EH (cell line): ENCODE measurements at regions not wholly inside any gene's neighbourhood (a gene's known extent, or its start where the extent isn't known, plus 50 kb on each side); places are given as distances from the start of the nearest gene placed in this dataset.

Experiments
- DNase-seq: peaks from one replicate; pipeline ENCODE4 v3.0.0-alpha.2; 2015; ENCODE audit warnings: low read depth

GRCh38 chr6:91366781-91367180 lies 779.9 kb upstream of the MAP3K7 start:
- DNase-seq: no peak

DNA sequence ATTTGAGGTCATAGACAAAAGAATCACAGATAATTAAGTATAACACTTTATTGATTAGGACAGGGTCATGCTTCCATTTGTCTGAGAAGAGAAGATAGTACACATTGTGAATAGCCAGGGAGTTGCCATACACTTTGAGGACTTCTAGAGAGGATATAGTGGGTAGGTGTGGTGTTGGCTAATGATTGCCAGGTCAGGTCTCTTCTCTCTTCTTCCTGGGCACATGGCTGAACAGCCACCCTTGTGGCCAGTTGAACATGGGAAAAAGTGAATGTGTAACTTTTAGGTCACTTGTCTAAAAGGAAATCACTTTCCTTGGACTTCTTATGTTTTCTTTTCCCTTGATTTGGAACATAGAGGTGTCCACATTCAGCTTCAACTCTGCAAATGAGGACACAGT lies 772.1 kb upstream of the MAP3K7 start:
- no peak for DNase-seq

DNA sequence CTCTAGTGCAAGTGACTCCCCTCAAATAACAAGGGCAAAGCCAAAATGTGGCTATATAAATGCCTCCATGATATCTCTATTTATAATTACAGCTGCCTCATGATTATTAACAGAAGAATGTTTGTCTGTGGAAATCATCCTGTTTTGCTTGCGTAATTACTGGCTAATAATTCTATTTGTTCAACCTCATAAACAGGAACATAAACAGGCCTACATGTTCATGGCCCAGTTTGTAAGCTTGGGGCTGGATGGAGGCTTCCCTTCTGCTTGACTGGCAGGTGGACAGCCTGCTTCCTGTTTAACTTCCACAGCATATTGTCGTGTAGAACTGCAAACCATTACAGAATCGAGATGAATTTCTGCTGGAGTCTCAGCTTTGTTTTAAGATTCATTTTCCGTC lies 766.0 kb upstream of the MAP3K7 start:
- DNase-seq: no peak

GRCh38 chr6:91352321-91352720 lies 765.4 kb upstream of the MAP3K7 start:
- DNase-seq: no peak

DNA sequence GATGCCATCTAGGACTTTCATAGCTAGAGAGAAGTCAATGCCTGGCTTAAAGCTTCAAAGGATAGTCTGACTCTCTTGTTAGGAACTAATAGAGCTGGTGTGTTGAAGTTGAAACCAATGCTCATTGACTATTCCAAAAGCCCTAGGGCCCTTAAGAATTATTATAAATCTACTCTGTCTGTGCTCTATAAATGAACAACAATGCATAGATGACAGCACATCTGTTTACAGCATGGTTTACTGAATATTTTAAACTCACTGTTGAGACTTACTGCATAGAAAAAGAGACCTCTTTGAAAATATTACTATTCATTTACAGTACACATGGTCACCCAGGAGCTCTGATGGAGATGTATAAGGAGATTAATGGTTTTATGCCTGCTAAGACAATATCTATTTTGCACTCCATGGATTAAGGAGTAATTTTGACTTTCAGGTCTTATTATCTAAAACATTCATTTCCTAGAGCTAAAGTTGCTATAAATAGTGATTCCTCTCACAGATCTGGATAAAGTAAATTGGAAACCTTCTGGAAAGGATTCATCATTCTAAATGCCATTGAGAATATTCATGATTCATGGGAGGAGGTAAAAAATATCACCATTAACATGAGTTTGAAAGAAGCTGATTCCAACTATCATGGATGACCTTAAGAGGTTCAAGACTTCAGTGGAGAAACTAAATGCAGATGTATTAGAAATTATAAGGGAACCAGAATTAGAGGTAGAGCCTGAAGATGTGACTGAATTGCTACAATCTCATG lies 763.5 kb upstream of the MAP3K7 start:
- DNase-seq: no peak

- no peak for DNase-seq
Observed at GRCh38 chr6:91341473-91341872, 754.6 kb upstream of the MAP3K7 start.

GRCh38 chr6:91340896-91341395 lies 754.1 kb upstream of the MAP3K7 start:
- no peak for DNase-seq

- DNase-seq: no peak
Observed at GRCh38 chr6:91337967-91338366, 751.1 kb upstream of the MAP3K7 start.

DNA sequence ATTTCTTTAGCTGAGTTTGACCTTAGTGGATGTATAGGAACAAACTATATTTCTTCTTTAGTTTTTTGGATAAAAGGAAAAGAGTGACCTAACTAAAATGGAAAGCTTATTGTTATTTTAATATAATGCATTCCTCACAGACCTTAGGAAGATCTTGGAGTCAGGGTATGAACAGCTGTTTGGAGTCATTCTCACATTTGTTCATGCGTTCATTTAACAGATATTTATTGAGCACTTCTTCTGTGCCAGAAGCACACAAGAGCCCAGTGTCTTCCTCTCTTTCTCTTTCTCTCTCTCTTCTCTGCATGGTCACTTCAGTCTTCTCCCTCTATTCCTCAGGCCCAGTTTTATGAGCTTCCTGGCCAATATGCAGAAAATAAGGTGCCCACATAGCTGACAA lies 744.0 kb upstream of the MAP3K7 start:
- no peak for DNase-seq

DNA sequence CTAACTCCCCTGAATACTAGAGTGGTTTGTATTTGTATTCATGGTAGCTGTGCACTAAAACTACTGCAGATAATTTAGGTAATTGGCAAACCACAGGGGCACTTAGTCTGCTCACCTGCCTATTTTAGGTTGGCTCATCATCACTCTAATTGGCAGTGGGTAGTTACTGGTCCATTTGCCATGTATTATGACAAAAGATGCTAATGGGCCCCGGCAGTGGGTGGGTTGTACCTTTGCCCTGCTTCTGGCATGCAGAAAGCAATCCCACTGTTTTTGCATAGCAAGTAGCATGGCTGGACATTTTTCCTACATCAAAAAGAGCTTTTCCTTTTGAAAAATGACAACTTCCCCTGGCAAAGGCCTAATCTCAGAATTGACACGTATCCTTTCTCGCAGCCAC lies 741.4 kb upstream of the MAP3K7 start:
- no peak for DNase-seq

DNA sequence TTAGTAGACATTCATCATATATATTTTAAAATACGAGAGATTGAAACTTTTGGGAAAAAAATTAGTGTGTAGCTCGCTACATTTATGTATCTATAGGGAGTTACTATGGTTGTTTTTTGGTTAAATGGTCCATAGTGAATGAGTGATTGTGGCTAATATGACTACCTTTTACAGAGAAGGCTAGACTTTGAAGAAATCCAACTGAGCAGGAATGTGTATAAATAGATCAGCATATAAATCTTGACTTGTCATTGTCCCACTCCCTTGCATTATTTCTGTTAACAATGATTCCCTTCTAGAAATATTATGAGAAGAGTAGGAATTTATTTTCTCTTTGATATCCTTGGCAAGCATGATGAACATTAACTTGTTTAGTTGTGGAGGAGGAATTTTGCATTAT lies 737.8 kb upstream of the MAP3K7 start:
- no peak for DNase-seq

DNA sequence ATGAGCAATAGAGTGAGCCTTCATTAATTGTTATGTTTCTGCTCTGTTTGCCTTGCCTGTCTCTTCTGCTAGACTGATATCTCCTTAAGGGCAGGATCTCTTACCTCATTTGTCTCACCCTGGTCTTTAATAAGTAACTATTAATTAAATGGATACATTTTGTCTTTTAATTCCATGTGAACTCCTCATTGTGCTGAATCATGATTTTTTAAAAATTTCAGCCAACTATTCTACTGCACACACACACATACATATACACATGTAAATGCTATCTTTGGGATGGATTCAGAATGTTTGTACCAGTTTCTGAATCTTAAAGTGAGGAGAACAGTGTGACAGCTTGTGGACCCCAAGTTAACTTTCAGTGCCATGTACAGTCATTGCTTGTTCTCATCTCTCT lies 731.1 kb upstream of the MAP3K7 start:
- DNase-seq: no peak

- no peak for DNase-seq
Observed at GRCh38 chr6:91317247-91317835, 730.5 kb upstream of the MAP3K7 start.

DNA sequence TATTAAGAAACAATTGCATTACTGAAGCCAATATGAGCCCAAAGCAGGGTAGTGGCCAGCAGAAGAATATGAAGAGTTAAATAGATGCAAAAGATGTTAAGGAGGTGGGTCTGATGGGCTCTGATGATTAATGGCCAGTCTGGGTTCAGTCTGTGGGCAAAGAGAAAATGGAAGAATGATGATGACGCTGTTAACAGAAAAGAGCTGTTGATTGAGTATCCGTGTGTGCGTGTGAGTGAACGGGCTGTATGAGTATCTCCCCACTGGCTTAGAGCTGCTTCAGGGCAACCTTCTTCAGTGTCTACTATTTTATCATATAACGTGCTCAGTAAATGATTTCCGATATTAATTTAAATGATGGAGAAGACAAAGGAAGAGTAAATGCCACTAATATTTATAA lies 723.3 kb upstream of the MAP3K7 start:
- DNase-seq: no peak

DNA sequence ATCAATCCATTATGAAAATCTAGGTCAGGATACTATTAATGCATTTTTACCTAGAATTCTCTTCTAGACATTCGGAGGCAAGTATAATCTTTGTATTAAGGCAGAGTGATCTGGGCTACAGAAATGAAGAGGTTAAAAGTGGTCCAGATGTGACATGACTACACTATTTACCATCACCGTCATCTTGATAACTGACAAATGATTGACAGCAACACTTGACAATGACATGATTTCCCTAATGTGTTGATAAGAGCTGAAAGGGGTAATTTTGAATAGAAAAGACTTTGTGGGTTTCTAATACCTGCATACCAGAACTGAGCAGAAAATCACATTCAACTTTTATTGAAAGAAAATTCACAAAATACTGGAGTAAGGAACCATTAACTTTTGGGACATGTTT lies 718.9 kb upstream of the MAP3K7 start:
- no peak for DNase-seq

- DNase-seq: no peak
Observed at GRCh38 chr6:91304521-91304920, 717.6 kb upstream of the MAP3K7 start.

DNA sequence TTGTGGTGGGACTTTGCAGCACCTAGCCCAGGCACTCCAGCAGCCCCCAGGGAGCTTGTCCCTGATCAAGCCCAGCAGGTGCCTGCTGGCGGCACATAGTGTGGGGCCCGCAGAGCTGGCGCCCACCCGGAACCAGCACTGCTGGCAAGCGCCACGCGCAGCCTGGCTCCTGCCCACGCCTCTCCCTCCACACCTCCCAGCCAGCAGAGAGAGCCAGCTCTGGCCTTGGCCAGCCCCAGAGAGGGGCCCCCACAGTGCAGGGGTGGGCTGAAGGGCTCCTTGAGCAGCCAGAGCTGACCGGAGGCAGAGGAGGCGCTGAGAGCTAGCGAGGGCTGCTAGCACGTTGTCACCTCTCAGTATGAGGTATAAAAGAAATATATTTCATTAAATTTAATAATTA lies 716.5 kb upstream of the MAP3K7 start:
- no peak for DNase-seq

DNA sequence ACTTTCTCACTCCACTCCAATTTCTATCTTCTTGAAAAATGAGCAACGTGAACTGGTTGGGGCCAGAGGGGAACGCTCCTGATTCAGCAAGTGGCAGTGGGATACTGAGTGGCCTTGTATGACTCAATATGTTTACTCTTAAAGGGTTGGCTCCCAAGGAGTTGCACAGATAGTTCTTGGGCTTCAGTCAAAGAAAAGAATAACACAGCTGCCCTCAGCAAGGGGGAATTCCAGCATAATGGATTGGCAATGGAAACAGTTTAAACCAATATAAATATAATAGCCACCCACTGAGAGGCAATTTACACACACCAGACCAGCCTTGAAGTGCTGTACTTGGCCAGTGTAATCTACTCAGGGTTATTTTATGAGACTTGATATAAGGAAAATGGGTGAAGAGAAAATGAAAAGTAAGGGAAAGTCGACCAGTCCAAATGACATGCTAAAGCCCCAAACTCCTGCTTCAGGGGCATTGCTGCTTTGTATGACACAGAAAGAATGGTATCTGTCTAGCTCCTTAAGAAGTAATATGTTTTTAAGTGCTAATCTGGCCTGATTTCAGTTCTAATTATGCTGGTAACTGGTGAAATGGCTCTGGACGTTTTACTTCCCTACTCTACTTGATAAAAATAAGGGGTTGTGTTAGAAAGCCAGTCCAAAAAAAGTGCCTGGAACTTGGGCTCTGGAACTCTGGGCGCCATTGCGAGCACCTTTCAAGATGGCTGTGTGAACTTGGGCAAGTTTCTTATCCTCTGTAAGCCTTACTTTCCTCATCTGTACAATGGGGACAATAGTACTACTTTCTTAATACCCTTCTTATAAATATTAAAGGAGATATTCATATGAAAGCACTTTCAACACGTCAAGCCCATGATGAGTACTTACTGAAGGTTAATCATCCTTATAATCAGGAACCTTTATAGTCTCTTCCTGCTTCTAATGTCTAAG lies 712.9 kb upstream of the MAP3K7 start:
- DNase-seq: no peak

GRCh38 chr6:91298543-91299145 lies 711.8 kb upstream of the MAP3K7 start:
- no peak for DNase-seq

GRCh38 chr6:91293395-91293794 lies 706.5 kb upstream of the MAP3K7 start:
- no peak for DNase-seq

- DNase-seq: no peak
Observed at GRCh38 chr6:91291071-91291470, 704.2 kb upstream of the MAP3K7 start.

DNA sequence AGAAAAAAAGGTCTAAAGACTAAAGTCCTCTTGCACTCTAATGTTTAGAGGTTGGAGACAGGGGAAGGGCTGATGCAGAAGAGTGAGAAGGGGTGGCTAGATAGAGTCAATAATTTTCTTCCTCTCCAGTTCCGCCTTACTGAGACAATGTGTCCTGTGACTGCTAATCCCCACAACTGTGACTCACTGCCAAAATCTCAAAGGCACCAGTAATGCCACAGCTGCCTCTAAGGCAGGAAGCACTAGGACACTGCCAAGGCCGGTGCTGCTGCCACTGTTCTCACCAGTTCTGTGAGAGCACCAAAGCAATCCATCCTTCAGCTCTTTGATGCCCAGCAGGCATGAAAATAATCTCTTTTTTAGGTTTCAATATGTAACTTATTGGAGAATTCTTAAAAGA lies 701.9 kb upstream of the MAP3K7 start:
- DNase-seq: no peak
